NCI-H524 (cell line): ENCODE measurements at regions not wholly inside any gene's neighbourhood (a gene's known extent, or its start where the extent isn't known, plus 50 kb on each side); places are given as distances from the start of the nearest gene placed in this dataset.
A peak's percentile ranks its signal among the peaks of the same experiment; 100 is the strongest.
"Not testable (repeated sequence)": the region's sequence is repeated elsewhere in the genome, so short reads cannot be mapped to it uniquely, and the experiment has no call there.

ENCODE experiments used
- DNase-seq, 2 experiments: peaks; one replicate each; lab custom pipeline; 2025; lab: John Stamatoyannopoulos, UW

DNA sequence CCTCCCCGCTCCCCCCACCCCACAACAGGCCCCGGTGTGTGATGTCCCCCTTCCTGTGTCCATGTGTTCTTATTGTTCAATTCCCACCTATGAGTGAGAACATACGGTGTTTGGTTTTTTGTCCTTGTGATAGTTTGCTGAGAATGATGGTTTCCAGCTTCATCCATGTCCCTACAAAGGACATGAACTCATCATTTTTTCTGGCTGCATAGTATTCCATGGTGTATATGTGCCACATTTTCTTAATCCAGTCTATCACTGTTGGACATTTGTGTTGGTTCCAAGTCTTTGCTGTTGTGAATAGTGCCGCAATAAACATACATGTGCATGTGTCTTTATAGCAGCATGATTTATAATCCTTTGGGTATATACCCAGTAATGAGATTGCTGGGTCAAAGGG lies 104.3 kb downstream of the MTPN start:
- not testable (repeated sequence) for DNase-seq

DNA sequence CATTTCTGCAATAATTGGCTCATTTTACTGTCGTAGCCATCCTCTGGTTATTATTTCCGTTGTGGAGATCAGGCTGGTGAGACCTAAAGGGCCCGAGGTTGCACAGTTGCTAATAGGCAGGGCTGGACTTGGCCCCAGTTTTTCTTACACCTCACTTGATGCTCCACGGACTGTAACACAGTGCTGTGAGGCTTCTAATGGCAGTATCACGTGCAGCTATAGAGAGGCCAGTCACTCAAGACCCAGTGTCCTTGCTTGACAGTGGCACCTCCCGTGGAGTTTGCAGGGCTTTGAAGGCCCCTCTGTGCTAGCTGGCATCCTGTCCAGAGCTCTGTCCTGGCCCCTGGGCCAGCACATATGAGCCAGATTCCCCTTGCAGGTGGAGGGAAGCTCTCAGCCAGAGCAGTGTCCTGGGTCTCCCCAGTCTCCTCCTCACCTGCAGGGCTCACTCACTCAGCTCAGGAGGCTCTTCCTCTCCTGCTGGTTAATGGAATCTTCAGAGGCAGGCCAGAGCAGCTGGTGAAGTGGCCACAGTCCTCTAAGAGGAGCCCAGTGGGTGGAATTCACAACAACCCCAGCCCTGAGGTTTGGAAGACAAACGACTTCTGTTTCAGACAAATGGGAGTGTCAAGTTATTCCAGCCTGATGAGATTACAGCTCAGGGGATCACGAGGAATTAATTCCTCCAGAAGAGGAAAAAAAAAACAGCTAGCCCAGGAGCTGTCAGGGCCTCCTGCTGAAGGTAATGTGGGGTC lies 114.2 kb upstream of the FAM180A start:
- peak; percentile 24 to 83 for DNase-seq

DNA sequence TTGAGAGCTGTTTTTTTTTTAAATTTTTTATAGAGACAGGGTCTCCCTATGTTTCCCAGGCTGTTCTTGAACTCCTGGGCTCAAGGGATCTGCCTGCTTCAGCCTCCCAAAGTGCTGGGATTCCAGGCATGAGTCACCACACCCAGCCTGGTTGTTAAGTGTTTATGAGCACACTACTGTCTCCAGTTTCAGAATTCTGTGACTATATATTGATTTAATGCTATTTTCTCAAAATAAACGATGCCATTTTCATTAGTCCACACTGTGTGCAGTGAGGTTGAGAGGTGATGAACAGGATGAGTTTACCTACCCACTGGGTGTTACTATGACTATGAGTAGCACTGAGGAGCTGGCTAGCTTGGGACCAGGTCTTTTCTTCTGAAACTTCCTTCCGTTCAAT lies 110.9 kb upstream of the FAM180A start:
- no peak for DNase-seq

DNA sequence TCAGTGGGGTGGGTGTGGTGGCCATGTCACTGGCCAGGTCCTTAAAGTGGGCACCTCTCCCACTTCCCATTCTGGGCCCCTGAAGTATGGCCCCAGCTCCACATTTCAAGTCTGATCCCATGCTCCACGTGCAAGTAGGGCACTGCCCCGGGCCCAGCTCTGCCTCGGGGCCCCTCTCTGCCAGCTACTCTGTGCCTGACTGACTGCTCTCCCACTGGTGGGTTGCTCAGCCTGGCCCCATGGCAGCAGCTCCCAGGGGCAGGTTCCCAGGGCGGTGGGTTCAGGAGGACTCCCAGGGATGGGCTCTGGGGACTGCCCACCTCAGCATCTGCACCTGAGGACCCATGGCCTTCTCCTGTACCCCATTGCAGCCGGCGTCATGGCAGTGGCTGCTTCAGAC lies 110.2 kb upstream of the FAM180A start:
- no peak for DNase-seq

DNA sequence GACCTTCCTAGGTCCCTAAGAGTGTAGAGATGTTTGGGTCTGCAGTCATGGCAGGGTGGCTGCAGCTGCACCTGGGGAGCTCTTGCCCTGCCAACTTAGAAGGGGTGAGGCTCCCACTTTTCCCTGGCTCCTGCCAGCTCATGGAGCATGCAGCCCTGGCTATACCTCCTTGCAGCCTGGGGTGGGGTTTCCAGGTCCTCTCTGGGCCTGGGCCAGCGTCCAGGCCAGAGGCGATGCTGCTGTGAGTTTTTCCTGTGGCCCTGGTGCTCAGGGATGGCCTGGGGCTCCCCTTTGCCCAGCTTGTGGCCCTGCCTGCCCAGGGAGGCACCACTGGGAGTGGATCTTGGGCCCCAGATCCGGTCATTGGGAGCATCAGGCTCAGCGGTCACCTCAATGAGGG lies 109.8 kb upstream of the FAM180A start:
- DNase-seq: no peak

DNA sequence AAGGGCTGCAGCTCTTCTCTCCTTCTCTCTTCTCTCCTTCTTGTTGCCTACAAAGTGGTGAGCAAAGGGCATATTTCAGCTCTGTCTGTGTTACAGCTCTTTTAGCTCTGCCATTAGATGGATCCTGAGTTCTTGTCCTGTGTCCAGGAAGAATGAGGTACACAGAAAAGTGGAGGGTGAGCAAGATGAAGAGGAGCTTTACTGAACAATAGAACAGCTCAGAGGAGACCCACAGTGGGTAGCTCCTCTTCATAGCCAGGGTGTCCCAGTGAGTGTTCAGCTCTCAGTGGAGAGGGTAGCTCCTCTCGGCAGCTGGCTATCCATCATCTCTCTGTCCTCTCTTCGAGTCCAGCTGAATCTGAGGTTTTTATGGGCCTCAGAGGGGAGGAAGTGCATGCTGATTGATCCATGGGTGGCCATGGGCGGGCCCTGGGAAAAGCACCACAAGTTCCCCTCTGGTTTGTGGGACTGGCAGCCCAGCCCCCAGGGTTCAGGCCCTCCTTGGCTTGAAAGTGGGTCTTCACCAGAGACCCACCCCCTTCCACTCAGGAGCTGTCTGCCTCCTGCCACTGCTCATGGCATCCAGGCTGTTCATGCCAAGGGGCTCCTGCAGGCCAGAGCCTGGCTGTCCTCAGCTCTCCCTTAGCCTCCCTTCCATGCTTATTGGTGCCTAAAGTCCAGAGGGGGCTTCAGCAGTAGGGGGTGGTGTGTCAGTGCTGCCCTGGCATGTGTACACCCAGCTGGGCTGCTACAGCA lies 109.1 kb upstream of the FAM180A start:
- no peak for DNase-seq

DNA sequence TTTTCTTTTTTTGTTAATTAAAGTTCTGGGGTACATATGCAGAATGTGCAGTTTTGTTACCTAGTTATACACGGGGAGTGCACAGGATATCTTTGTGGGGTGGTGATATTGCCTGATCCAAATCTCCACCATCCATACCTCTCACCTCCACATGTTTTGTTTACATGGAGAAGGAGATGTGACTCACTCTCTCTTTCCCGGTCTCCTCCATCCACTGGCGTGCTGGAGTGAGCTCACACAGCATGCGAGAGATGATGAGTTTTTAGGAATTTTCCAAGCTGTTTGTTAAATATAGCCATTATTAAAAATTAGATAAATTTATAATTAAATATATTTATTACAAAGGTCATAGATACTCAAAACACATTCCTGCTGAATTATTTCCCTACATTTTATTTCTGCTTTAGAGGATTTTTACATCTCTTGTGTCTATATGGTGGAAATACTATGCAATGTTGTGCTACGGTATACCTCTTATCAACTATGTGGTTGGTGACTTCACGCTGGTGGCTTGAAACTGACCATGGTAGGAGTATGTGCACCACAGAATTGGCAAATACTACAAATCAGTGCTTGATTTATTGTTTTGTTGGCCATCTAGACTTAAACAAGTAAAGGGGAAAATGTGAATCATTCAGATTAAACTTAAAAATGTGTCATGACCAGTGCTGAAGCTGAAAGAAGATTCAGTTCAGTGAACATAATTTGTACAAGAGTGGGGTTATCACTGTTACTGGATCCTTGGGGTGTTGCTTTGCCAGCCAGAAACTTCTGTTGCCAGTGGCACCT lies 107.9 kb upstream of the FAM180A start:
- DNase-seq: no peak

DNA sequence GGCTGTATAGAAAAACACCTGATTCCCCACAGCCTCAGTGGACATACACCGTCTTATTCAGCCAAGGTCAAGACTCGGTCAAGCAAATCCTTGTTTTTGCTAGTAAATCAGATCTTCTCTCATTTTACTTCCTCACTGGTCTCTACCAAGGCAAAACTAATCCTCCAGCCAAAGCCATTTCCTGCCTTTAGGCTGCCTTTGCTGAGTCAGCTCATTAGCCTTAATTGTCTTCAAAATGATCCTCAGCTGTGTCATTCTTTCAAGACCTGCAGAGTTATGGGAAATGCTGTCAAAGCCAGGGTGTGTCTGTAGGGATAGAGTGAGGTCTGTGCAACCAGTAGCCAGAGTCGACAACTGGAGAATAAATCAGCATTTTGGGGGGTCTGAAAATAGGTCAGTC lies 107.2 kb upstream of the FAM180A start:
- no peak for DNase-seq

DNA sequence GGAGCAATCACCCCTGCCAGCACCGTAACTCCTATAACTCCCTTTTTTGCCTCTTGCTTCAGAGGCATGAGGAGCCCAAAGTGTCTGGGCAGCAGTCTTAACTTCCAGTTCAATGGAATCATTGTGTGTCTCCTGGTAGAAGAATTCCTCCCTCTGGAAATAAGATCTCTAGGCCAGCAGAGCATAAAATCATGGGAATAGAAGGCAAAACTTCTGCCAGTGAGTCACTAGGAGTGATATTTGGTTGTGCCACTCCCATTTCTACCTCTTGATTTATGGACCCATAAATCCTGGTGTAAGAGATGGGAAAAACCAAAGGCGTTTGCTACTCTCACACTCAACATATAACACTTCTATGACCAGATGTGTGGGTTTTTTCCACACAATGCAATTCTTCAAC lies 104.9 kb upstream of the FAM180A start:
- no peak for DNase-seq

DNA sequence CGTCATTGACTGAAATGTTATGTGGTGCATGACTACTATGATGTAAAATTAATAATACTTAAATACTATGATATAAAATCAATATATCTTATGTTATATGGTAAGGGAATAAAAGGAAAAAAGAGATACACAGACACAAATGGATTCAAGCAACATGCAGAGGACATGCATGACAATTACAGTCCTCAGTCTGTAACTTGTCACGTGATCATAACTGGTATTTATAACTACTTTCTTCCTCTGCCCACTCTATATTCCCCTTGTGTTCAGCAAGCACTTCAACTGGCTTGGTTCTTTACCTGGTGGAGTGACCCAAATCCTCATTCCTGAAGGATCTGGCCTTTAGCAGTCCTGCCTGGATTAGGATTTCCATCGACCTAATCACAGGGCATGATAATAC lies 104.4 kb upstream of the FAM180A start:
- DNase-seq: no peak

DNA sequence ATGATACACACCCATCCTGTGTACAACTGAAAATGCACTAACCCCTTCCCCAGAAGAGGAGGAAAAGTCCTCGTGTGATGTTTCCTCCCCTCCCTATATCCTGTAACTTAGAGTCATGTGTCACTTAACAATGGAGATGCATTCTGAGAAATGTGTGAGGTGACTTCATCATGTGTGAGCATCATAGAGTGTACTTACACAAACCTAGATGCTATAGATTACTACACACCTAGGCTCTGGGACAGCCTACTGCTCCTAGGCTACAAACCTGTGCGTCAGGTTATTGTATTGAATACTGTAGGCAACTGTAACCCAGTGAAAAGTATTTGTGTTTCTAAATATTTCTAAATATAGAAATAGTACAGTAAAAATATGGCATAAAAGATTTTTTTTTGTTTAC lies 98.6 kb upstream of the FAM180A start:
- DNase-seq: no peak

DNA sequence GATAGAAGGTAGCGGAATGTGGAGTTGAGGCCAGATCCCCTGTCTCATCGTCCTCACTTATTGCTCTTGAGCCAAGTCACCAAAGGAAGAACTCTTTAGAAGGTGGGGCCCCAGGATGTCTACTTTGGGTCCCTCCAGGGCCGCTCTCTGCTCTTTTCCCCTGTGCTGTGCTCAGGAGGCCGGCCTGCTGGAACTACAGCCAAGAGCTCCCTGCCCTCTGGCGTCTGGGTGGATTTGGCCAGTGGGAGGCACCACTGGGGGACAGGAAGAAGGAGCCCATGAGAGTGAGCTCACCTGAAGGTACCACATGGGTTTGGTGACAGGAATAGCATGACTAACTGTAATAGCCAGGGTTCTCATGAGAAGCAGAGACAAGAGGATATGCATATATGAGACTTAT lies 97.7 kb upstream of the FAM180A start:
- no peak for DNase-seq

DNA sequence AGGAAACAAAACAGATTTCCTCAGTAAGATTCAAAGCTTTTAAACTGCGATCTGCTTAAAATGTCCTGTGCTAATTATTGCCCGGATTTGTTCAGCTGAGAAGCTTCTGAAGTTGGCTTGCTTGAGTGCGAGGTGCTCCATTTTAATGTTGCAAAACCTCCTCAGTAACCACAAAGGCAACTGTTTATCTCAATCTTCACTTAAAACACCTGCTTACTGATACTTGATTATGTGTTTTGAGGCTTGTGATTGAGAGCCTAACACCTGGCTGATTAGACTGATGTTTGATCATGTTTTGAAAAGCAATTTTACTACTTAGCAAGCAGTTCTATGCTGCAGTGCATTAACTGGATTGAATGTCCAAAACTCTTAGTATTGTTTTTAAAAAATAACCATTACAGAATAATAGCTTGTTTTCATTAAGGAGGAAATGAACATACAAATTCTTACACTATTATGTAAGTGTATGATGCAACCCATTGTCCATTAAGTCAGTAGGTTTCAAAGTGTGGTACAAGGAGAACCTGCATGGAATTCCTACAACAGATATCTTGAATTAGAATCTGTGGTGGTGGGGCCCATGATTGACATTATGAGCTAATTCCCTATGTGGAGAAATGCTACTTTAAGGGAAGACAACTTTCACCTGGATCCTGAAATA lies 96.9 kb upstream of the FAM180A start:
- DNase-seq: no peak

DNA sequence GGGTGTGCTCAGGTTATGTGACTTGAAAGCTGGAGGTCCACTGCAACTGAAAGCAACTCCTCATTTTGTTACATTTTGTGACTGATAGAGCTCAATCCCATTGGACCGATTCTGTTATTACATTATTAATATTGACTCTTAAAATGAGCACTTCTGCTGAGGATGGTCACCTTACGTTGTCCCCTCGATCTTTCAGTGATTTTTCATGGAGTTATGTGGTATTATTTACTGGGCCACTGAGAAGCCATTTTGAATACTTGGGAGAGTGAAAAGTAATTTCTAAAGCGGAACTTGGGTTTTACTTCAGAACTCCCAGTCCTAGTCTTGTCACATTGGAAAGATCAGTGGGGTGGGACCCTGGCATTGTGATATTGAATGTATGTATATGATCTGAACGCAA lies 96.3 kb upstream of the FAM180A start:
- no peak for DNase-seq

DNA sequence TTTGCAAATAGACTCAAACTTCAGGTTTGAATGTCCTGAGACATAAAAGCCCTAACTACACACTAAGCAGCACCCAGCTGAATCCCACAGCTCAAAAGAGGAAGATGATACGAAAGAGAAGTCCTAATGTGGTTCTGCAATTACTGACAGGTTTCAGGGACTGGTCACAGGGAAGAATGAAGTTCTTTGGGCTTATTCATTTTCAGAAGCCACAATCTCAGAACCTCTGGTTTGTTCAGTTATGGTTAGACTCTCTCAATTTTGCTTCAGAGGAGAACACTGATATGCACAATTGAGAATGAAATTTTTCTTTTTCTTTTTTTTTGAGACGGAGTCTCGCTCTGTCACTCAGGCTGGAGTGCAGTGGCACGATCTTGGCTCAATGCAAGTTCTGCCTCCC lies 94.6 kb upstream of the FAM180A start:
- no peak for DNase-seq

DNA sequence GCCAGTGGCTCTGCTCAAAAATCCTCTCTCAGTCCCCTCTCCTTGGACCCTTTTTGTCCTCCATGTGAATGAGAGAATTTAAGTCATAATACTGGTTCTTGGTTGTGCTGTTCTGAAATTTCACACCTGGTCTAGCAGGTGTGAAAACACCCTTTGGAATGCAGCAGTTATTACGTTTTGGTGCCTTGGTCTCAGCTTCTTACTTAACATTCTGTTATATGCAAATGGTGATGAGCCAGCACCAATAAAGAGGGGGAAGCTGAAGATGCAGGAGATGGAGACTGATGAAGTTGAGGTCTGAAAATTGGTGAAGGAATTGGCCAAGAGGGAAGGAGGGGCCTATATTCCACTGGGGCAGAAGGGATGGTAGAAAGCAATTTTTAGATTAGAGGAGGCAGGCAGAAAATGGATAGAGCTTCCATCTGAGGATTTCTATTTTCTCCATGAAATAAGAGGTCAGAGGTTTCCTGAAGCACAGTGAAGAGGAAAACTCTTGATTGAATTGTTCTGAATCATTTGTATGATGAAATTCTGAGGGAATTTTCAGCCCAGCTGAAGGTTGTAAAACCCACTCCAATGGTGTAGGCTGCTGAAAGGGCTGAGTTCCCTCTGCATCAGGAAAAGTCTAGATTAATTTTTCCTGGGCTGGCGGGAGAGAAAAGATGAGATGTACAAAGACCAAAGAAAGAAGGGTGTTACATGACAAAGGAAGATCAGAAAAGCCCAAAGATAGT lies 94.0 kb upstream of the FAM180A start:
- DNase-seq: no peak

DNA sequence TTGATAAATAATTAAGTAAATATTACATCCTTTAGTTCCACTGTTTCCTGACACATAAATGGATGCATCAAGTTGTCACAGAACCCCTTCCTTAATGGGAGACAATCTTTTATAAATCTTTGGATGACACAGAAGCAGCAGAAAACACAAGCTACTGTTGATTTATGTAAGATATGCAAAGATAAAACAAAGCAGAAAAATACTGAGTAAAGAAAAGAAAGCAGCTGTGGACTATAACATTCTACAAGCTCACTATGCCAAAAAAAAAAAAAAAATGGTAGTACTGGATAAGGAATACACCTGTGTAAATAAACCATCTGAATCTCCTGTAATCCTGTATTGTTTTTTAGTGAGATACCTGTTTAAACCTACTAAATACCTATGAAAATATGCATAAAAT lies 92.0 kb upstream of the FAM180A start:
- DNase-seq: no peak

DNA sequence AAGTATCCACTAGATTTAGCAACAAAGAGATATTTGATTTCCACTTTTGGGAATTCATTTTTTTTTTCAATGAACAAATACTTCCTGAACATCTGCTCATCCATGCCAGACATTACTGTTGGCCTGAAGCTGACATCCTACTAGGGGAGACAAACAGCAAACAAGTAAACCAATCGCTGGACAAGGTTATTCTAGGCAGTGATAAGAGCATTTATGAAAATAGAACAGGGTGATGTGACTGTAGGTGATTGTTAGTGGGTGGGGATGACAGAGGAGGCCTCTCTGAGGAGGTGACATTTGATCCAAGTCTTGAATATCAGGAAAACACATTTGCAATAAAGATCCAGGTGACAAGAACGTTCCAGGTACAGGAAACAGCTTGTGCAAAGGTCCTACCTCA lies 89.1 kb upstream of the FAM180A start:
- DNase-seq: no peak

DNA sequence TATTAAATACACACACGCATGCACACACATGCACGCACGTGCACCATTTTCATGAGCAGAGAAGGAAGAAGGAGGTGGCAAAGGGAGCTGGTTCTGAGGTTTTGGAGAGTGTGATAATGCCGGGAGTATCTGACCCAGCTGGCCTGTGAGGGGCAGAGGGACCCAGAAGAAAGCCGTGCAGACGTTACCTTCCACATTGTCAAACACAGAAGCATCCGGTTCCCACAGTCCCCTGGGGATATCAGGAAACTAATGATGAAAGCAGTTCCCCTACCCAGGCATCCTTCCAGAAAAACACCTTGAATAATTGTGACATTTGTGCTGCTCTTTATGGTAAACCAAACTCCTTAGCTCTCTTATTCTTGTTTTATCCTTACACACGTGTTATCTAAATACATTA lies 85.7 kb upstream of the FAM180A start:
- DNase-seq: no peak

DNA sequence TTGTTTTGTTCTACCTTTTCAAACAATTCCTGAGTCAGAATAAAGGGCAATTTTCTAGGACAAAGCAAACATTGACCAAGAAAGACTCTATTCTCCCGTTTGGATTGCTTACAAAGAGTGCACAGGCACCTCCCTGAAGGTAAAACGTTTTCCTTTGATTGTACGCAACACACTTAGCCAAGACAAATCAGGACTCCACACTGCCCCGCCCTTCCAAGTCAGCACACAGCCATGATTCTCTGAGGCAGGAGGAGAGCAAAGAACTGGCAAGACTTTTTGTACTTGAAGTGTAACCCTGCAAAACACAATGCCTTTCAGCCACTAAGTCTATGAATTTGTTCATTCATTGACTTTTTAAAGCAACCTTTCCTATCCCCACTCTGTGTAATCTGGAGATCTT lies 85.0 kb upstream of the FAM180A start:
- DNase-seq: no peak

DNA sequence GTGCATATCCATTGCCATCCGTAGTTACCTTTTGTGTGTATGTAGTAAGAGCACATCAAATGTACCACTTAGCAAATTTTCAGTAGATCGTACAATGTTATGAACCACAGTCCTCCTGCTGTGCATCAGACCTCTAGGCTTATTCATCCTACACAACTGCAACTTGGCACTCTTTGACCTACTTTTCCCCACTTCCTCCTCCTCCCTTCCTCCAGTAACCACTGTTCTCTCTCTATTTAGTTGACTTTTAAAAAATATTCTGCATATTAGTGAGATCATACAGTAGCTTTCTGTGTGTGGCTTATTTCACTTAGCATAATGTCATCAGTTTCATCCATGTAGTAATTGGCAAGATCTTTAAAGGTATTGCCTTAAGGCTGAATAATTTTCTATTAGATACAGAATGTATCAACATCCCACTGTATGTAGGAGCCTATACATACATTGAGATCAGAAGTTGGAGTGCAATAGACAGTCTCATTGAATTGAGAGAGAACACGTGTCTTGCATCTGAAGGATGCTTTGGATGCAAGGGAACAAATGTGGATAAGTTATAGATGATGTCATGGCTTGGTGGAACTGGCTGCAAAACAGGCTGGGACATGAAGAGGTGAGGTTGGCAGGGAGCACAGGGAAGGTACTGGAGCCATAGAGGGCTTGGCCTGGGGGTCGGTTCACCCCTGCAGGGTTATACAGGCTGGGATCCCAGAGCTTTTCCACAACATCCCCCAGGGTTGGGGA lies 83.0 kb upstream of the FAM180A start:
- DNase-seq: no peak
